ENCODE measurements at regions not wholly inside any gene's neighbourhood (a gene's known extent, or its start where the extent isn't known, plus 50 kb on each side); places are given as distances from the start of the nearest gene placed in this dataset.

GRCh38 chr12:71071536-71072097 is 86.2 kb downstream of the TSPAN8 start:
- DNase-seq (ENCODE audit: low read depth in 2 of 2): no peak

GRCh38 chr12:71070416-71071128 is 87.2 kb downstream of the TSPAN8 start:
- peak in 1 of 2 experiments; percentile 32 for DNase-seq (ENCODE audit: low read depth in 2 of 2)

DNA sequence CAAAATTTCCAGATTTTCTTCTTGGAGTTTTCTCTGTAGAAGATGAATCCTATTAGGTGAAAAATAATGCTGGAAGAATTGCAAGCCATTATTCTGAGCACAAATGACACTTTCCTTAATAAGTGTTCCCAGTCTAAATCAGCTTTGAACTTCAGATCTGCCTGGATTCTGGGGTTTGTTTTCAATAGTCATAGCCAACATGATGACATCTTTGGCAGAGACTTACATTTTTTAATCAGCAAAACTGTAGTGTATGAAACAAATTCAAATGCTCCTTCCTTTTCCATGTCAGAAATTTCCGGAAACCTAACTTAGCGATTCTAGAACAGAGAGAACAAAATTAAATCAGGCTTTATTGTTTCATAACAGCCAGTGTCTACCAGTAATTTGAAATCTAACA is 88.5 kb downstream of the TSPAN8 start:
- DNase-seq (ENCODE audit: low read depth in 2 of 2): no peak

DNA sequence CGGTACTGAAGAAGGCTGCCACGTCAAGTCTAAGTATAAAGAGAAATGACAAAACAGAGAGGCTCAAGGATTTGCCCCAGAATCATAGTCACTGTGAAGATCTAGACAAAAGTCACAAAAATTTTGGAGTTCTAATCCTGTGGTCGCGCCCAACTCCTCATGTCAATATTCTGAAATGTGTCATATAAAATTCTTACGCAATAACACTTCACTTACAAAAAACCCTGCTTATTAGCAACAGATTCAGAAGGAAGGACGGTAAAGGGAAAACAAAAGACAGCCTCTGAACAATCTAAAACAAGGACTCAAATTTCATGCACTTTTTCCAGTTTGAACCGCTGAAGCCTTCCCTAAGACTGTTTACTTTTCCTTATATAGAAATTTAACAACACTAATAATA is 94.7 kb downstream of the TSPAN8 start:
- no peak for DNase-seq (ENCODE audit: low read depth in 2 of 2)

DNA sequence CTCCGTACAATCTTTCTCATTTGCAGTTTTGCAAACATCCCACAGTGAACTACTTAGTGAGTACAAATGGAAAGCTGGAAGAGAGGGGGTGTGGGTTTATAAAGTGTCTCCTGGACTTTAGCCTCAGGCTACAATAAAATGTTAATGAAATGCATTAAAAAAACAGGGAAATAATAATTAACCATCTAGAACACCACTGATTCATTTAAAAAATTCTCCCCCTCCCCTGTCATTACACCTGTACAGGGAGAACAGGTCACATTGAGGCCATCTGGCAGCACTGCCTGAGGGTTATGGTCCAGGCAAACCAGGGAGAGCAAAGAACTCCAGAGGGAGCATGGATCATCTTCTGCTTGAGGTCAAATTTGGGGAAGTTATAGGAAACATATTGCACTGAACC is 96.3 kb downstream of the TSPAN8 start:
- DNase-seq (ENCODE audit: low read depth in 2 of 2): no peak

- no peak for DNase-seq (ENCODE audit: low read depth in 2 of 2)
These were observed 97.4 kb downstream of the TSPAN8 start for GRCh38 chr12:71060426-71060825.

- no peak for DNase-seq (ENCODE audit: low read depth in 2 of 2)
These were observed 100.5 kb downstream of the TSPAN8 start for GRCh38 chr12:71057330-71057729.

DNA sequence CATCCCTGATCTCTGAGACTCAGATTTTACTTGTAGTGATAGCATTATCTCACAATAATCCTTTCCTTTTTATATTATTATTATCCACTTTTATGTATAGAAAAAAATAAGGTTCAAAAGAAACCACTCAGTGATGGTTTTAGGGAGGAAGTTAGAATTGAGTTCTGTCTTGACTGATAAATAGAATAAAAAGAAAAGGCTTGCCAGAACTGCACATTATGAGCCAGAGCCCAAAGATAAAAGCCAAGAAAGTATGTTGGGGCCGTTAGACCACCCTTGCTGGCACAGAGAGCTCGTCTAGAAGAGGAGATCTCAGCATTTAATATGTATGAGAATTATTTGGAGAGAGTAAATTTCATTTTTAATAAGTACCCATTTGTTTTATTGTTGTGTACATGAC is 103.2 kb downstream of the TSPAN8 start:
- no peak for DNase-seq (ENCODE audit: low read depth in 2 of 2)

DNA sequence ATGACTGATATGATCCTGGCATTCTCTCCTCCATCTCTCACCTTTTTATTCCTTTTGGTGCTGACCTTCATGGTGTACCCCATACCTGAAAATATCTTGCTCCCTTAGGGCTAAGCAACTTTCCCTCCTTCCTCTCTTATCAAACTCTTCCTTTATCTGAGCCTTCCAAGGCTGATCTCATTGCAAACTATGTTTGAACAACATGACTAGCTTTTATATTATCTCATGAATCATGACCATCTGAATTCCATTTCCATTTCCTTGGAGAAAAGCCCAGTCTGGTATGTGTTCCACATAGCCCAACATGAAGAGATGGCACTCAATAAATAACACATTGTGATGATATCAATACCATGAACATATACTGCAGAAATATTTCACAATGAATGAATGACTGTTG is 111.6 kb downstream of the TSPAN8 start:
- peak; percentile 80 to 82 for DNase-seq (ENCODE audit: low read depth in 2 of 2)

DNA sequence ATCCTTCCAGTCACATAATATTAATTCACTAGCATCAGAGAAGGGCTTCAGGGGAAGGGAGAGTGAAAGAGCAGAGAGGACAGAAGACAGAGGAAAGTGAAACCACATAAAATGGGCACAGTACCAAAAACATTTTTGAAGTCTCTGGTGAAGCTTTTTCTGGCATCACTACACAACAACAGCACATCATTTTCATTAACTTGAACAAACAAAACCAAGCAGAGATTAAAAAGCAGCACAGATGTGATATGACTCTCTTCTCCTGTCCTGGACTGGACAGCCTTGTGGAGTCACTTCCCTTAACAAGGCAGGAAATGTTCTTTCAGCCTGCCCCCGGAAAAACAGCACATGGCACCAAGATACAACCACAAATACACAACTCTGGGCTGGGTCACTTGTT is 112.0 kb downstream of the TSPAN8 start:
- peak; percentile 63 to 67 for DNase-seq (ENCODE audit: low read depth in 2 of 2)

DNA sequence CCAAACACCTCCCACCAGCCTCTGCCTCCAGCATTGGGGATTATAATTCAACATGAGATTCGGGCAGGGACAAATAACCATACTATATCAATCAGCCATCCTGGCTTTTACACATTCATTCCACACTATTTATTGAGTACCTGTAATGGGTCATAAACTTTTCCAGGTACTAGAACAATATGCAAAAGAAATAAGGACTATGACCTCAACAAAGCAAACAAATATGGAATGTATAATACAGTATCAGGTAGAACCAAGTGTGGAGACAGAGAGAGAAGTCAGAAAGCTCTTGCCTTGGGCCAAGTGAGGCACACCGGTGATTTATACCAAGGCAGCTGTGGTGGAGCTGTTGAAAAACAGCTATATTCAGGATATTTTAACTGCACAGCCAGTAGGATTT is 116.3 kb downstream of the TSPAN8 start:
- DNase-seq (ENCODE audit: low read depth in 2 of 2): no peak

DNA sequence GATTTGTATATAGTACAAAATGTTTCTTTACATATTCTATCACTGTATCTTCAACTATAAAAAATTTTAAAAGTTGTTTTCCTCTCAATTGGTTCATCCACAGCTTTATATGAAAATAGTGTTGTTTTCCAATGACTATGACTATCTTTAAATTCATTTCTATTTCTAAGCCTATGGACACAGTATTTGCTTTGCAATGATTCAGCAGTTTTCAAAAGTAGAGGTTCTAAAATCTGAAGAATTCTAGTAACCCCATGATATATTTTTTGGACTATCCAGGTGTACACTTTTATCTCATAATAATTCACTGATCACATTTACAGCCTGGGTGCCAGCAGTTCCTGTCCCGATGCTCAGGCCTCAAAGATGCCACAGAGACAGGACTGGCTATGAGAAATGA is 118.4 kb upstream of the PTPRR start:
- DNase-seq (ENCODE audit: low read depth in 2 of 2): no peak

DNA sequence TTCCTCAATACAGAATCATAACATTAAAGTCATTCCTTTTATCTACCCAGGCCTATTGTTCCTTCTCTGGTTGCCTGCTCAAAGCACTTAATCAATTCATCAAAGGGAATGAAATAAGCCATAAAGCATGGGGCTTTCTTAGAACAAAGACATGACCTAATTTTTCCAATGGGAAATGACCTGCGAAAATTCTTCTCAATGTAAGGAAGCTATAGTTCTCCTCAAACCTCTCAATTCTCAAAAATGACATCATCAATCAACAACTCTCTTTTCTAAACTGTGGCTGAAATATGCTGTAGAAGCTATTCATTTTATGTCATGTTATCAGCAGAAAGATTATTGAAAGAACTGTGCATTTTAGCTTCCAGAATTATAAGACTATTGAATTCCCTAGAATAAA is 116.0 kb upstream of the PTPRR start:
- DNase-seq (ENCODE audit: low read depth in 2 of 2): no peak

DNA sequence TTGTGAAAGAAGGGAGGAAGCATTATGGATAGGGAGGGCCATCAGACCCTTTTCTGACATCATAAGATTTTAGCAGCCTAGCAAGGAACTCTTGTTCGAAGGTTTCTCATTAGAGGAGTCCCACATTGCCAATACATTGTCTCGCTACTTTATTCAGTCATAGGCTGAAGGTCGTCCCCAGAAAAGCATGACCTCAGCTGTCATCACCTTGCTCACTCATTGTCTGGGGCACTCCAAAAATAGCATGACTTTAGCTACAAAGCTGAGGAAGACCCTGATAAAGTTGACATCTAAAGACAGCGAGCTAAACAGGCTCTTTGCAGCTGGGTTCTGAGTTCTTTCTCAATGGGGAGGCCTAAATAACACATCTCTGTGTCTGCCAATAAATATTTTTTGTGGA is 112.4 kb upstream of the PTPRR start:
- no peak for DNase-seq (ENCODE audit: low read depth in 2 of 2)

GRCh38 chr12:71029302-71029701 is 108.8 kb upstream of the PTPRR start:
- DNase-seq (ENCODE audit: low read depth in 2 of 2): no peak

DNA sequence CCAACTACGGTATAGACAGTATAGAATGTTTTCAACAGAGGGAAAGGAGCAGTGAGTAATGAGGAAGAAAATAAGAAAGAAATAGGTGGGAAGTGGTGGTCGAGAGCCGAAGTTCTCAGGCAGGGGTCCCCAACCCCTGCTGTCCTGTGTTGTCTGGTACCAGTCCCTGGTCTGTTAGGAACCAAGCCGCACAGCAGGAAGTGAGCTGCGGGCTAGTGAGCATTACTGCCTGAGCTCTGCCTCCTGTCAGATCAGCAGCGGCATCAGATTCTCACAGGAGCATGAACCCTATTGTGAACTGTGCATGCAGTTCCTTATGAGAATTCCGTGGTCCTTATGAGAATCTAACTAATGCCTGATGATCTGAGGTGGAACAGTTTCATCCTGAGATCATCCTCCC is 107.3 kb upstream of the PTPRR start:
- no peak for DNase-seq (ENCODE audit: low read depth in 2 of 2)

DNA sequence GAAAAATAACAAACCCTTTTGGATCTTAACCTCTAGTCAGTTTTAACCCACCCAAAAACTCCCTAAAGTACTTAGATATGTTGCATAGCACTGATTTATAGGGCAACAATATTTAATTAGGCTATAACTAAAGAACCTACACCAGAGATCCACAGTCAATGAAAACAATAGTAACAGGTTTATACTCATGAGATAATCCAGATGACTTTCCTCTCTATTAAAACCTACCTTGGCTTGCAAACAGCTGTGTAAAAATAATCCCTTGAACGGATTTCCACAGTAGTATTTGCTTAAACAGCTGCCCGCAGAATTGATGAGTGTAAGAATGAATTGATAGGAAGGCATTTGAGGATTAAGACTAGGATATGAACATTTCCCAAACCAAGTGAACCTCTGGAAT is 104.3 kb upstream of the PTPRR start:
- DNase-seq (ENCODE audit: low read depth in 2 of 2): no peak

DNA sequence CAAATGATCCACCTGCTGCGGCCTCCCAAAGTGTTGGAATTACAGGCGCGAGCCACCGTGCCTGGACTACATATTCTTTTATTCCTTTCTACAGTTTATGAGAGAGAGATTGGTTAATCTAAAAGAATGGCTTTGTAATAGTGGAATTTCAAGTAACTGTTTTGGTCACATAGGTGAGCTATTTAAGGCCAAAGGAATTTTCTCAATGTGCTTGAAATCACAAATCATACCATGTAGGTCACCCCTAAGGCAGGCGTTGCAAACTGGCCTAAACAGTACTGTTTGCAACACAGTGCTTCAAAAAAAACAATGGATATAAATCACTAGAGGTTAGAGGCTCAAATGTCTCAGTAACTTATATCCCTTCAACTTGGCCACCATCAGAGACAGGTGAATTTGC is 103.7 kb upstream of the PTPRR start:
- DNase-seq (ENCODE audit: low read depth in 2 of 2): no peak

GRCh38 chr12:71021491-71021890 is 101.0 kb upstream of the PTPRR start:
- DNase-seq (ENCODE audit: low read depth in 2 of 2): no peak

- no peak for DNase-seq (ENCODE audit: low read depth in 2 of 2)
These were observed 98.8 kb upstream of the PTPRR start for GRCh38 chr12:71019282-71019831.

DNA sequence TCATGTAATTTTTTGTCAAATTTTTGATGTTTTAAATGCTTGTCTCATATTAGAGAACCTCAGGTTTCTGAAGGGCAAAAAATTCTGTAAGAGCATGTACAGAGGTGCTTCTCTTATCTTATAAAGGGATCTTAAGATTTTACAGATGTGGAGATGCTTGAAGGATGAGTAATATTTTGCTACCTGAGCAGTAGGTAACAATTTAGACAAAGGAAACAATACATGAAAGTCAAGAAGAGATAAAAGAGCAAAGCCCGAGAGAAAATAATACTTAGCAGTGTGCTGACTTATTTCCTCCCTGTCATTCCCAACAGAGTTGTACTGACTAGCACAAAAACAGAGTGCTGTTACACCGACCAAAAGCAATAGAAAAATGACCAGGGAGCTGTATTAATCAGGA is 98.1 kb upstream of the PTPRR start:
- no peak for DNase-seq (ENCODE audit: low read depth in 2 of 2)

DNA sequence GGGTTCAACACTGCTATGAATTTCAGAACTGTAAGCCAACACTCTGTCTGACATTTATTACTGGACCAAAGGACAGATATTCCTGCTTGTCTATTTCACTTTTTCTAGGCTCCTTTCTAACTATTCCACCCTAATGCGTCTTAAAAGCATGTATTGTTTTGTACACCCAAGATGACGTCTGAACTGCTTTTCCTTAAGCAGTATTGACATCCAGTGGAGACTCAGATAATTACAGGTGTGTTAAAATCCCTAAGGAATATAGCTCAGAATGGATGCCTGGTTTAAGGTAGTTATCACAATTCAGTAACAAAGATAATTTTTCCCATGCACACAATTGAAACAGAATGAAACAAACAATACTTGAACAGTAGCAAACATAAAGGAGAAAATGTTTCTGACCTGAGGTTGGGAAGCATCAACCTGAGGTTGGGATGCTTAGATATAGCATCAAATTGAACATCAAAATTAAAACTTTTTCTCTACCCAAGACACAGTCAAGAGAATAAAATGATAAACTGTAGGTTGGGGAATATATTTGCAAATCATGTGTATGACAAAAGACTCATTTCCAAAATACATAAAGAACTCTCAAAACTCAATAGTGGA is 93.7 kb upstream of the PTPRR start:
- peak; percentile 25 to 29 for DNase-seq (ENCODE audit: low read depth in 2 of 2)

GRCh38 chr12:71011261-71011660 is 90.7 kb upstream of the PTPRR start:
- DNase-seq (ENCODE audit: low read depth in 2 of 2): peak; percentile 3 to 8
